ENCODE measurements at regions not wholly inside any gene's neighbourhood (a gene's known extent, or its start where the extent isn't known, plus 50 kb on each side); places are given as distances from the start of the nearest gene placed in this dataset.

- Histone ChIP-seq H3K9me3 (no peaks in the 10 kb centered on the region), H3K4me1 (no peaks in the 10 kb centered on the region), H3K27me3 (no peaks in the 10 kb centered on the region), H3K27ac (no peak overlapping the region), H3K36me3 (no peaks in the 10 kb centered on the region), H3K4me3 (no peak overlapping the region)
- TF ChIP-seq CTCF (IDR thresholded peaks at IDR 0.05): no peak
- DNase-seq (ENCODE audit: low spot score): no peak
These were observed 240.3 kb downstream of the MYCN start for GRCh38 chr2:16180631-16181030.

DNA sequence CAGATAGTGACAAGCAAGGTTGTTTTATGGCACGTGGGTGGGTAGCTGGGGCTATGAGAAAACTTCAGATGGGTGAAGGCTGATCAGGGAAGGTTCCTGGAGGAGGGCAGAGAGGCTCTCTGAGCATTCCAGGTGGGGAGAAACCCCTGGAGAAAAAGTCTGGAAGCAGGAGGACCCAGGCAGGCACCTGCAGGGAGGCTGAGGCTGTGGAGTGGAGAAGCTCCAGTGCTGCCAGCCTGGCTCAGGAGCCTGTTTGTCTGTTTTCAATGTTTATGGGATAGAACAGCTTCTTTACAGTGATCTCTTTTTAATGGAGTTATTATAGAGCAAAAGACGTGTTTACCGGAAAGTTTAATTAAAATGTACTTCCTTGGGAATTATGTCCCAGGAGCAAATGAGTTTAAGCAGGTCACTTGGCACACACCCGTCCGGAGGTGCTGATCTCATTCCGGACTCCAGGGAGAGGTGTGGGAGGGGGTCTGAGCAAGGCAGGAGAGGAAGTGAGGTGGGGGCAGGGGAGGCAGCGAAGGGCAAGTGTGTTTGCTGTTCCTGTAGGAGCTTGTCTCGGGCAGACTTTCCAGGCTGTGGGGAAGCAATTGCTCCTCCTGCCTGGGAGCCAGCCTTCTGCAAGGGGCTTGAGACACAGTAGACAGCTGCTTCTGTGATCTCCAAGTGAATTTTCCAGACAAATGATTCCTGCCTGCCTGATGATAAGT, 239.5 kb downstream of the MYCN start:
- Histone ChIP-seq H3K4me1 (no peaks in the 10 kb centered on the region), H3K27ac (no peak overlapping the region), H3K9me3 (no peaks in the 10 kb centered on the region), H3K4me3 (no peak overlapping the region), H3K36me3 (no peaks in the 10 kb centered on the region), H3K27me3 (no peaks in the 10 kb centered on the region)
- no peak for TF ChIP-seq CTCF (IDR thresholded peaks at IDR 0.05)
- DNase-seq (ENCODE audit: low spot score): no peak

DNA sequence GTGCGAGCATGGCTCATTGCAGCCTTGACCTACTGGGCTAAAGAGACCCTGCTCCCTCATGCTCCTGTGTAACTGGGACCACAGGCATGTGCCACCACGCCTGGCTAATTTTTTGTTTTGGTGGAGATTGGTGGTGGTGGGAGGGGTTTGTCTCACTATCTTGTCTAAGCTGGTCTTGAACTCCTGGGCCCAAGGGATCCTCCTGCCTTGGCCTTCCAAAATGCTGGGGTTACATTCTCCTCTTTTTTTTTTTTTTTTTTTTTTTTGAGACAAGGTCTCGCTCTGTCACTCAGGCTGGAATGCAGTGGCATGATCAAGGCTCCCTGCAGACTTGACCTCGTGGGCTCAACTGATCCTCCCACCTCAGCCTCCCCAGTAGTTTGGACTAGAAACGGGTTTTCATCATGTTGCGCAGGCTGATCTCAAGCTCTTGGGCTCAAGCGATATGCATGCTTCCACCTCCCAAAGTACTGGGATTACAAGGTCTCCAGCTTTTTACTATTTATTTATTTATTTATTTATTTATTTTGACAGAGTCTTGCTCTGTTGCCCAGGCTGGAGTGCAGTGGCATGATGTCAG, 238.3 kb downstream of the MYCN start:
- Histone ChIP-seq H3K4me1 (no peaks in the 10 kb centered on the region), H3K4me3 (no peak overlapping the region), H3K27ac (no peak overlapping the region), H3K27me3 (no peaks in the 10 kb centered on the region), H3K9me3 (no peaks in the 10 kb centered on the region), H3K36me3 (no peaks in the 10 kb centered on the region)
- TF ChIP-seq CTCF (IDR thresholded peaks at IDR 0.05): no peak
- DNase-seq (ENCODE audit: low spot score): no peak

DNA sequence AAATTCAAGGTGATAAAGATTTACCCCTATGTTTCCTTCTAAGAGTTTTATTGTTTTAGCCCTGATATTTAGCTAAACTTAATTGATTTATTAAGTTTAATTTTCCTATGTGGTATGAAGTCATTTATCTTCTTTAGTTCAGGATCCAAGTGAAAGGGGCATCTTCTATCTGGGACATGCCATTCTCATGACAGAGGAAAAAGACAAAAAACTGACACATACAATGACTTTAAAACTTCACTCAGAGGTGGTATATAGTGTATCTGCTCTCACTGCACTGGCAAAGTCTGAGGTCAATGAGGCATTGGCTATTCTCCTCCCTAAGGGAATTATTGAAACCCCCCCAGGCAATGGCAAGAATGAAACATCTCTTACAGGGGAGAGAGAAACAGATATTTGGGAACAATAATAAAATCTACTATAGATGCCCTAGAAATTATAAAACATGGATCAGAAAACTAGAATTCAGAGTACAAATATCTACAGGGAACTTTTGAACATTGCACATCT, 237.4 kb downstream of the MYCN start:
- DNase-seq (ENCODE audit: low spot score): no peak
- no peak overlapping the region for H3K4me3 ChIP-seq
- no peaks in the 10 kb centered on the region for H3K36me3 ChIP-seq
- H3K9me3 ChIP-seq: no peaks in the 10 kb centered on the region
- H3K4me1 ChIP-seq: no peaks in the 10 kb centered on the region
- no peaks in the 10 kb centered on the region for H3K27me3 ChIP-seq
- H3K27ac ChIP-seq: no peak overlapping the region
- TF ChIP-seq CTCF (IDR thresholded peaks at IDR 0.05): no peak

- Histone ChIP-seq H3K27ac (no peak overlapping the region), H3K4me1 (no peaks in the 10 kb centered on the region), H3K27me3 (no peaks in the 10 kb centered on the region), H3K9me3 (no peaks in the 10 kb centered on the region), H3K4me3 (no peak overlapping the region), H3K36me3 (no peaks in the 10 kb centered on the region)
- DNase-seq (ENCODE audit: low spot score): no peak
- no peak for TF ChIP-seq CTCF (IDR thresholded peaks at IDR 0.05)
These were observed 236.7 kb downstream of the MYCN start for GRCh38 chr2:16176971-16177480.
